Stimulated activated CD4-positive, alpha-beta T cell treated with anti-CD3 and anti-CD28 coated beads, TNF-alpha, amount 100 ng/mL, for 24 hours (primary cell): ENCODE measurements at regions not wholly inside any gene's neighbourhood (a gene's known extent, or its start where the extent isn't known, plus 50 kb on each side); places are given as distances from the start of the nearest gene placed in this dataset.
"Not testable (repeated sequence)": the region's sequence is repeated elsewhere in the genome, so short reads cannot be mapped to it uniquely, and the experiment has no call there.

Experiments
- DNase-seq, 3 experiments: peaks; one replicate each; pipeline ENCODE4 v3.0.0-alpha.2; 2020; ENCODE audit warnings: low read depth in 3 of 3

DNA sequence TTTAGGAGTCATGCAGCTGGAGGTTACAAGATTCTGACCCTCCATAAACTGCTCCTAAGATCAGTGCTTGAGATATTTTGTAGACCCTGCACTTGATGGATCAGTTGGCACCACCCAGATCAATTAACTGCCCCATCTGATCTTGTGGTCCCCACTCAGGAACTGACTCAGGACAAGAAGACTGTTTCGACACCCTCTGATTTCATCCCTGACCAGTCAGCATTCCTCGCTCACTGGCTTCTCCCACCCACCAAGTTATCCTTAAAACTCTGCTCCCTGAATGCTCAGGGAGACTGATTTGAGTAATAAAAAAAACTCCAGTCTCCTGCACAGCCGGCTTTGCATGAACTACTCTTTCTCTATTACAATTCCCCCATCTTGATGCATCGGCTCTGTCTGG is 360.2 kb downstream of the GALC start:
- DNase-seq, result no peak

DNA sequence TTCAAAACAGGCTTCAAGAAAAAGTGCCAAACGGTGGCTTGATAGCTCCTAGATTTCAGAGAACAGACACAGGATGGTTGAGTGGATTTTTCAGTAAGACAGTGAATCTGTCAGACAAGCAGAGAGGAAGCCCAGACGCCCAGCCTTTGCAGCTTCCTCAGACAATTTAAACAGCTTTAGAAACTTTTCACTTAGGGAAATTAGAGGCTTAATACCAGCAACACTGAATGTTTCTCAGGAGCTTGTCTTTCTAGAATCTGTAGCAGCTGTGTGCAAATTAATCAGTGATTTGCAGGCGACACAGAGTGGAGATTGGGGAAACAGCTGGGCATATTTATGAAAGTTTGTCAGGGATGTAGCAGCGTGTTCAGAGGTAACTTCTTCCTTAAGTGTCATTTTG is 362.1 kb downstream of the GALC start:
- DNase-seq, result no peak

DNA sequence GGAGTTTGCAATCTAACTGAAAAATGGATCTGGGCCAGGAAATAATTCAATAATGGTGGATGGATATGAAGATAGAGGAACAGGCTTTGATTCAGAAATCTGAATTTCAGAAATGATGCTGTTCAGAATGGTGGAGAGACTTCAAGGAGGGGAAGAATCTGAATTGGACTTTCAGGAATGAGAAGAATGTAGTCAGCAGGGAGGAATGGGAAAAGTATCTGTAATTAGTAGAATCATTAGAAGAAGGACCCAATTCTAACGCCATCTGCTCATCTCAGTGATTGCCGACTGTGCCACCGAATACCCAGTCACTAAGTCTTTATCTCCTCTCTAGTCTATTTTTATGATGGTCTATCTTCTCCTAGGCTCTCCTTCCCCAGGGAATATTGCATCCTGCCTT is 363.2 kb downstream of the GALC start:
- DNase-seq, result no peak

DNA sequence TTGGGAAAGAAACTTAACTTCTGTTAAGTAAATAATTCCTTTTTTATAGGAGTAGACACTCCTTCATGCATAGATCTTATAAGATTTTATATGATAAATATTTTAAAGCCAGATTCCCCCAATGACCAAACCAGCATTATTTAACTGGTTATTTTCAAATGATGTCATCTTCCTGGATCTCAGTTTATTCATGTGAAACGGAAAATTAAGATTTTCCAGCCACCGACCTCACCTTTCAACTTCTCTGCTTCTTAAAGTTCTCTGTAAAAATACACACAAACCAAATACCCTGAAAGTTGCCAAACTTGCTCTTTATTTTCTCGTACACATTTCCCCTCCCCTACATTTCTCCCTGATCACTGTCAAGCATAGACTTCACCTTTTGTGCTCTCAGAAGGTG is 364.2 kb downstream of the GALC start:
- no peak for DNase-seq

DNA sequence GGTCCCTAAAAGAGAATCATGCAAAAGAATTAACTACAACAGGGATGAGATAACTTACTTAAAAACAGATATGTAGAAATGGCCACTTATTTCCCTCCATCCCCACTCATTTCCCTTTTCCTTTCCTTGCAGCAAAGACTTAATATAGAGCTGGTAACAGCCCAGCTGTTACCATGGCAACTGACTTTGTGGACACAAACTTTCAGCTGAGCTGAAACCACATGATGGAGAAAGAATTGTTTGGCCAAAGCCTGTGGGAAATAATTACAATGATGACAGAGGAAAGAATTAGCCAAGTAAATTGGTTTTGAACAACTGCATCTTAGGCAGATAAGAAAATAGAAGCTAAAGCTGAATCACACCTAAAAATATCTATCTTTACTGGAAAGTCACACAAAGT is 364.9 kb downstream of the GALC start:
- no peak for DNase-seq

DNA sequence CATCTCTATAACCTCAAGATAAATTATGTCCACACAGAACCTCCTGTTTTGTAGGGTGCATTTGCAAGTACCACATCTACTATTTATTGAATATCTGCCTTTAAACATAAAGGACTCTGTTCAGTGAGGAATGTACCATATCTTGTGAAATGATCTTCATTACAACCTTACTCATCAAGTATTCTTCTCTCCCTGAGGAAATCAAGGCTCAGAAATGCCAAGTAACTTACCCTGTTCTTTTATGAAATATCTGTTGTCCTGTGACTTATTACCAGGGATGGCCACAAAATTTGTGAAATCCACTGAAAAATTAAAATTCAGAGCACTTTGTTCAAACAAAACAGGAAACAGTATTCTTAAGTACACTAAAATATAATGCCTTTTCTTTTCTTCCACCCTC is 366.7 kb downstream of the GALC start:
- no peak for DNase-seq

DNA sequence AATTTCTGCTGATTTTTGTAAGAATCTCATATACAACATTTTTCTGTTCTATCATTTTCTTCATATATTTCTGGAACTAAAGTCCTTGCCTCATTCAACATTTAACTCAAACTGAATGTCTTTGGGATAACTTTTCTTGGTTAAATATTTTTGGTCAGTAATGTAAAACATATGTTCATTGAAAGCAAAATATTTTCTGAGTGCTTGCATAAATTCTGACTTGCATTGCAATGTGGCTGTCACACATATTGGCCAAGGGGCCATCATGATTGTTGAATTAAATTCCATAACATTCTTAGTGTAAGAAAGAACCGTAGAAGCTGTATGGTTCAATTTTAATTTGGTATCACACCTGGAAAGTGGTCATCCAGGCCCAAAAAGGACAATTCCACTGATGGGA is 369.4 kb downstream of the GALC start:
- no peak for DNase-seq

DNA sequence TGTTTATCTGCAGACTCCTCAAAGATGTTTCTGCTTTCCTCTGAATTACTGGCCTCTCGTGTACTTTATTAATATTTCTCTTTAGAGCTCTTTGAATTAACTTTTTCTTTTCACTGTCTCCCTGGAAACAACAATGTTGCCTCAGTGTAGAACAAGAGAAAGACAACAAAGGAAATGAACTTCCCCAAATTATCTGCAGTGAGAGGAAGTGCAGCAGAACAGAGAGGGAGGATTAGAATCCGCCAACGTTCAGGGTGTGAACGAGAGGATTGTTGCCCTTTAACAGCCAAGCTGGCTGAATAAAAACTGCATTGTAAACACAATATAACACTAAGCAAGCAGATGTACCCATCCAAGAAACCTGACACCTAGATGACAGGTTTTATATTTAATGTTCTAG is 375.9 kb downstream of the GALC start:
- no peak for DNase-seq

DNA sequence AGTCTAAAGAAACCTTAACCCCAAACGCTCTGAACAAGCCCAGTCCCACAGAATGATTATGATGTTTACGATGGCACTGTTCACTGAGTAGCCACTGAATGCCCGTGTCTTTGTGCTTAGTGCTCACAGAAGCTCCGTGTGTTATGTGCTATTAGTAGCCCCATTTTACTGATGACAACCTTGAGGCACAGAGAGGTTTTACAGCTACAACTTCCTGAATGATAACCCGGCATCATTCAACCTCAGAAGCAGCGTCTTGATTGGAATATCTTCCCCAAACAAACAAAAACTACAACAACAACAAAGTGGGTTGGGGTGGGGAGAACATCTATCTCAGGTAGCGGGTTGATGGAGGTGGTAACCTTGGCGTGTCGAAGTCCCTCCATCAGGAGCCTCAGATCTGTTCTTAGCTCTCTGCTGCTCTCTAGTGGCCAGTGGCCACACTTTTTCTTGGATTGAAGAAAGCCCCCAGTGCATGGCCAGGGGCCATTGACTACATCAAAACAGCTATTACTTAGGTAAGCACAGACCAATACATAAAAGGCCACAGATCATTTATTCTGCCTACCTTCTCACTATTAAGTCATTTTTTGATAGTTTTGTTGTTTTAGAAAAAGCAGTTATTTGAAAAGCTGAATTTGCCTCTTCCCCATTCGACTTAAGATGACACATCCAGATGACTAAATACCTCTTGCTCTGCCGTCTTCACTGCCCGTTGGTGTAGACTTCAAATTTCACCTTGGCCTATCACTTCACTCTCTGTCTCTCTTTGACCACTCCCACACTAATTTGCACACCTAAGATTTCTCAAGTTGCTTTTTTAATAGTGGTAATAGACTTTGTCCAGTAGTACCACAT is 376.9 kb downstream of the GALC start:
- DNase-seq, result peak in 1 of 3 experiments; percentile 25

DNA sequence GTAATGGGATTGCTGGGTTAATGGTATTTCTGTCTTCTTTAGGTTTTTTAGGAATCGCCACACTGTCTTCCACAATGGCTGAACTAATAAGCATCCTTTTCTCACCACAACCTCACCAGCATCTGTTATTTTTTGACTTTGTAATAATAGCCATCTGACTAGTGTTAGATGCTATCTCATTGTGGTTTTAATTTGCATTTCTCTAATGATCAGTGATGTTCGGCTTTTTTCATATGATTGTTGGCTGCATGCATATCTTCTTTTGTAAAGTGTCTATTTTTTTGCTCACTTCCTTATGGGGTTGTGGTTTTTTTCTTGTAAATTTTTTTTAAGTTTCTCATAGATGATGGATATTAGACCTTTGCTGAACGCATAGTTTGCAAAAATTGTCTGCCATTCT is 377.9 kb downstream of the GALC start:
- no peak for DNase-seq

DNA sequence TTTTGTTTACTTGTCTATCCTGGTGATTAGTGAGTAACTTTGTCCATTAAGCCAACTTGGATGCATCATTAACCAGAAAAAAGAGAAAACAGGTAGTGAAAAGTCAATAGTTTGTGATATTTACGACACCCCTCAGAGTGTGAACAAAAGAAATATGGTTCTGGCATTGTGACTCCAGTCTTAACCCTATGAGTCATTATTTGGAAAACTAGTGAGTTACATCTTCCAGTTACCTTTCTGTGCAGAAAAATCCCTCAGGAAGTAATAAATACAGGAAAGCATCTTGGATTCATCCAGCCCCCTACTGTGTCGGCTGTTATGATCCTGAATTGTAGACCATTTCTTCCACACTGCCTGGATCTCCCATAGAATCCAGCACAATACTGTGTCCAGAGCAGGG is 379.1 kb downstream of the GALC start:
- DNase-seq, result no peak

DNA sequence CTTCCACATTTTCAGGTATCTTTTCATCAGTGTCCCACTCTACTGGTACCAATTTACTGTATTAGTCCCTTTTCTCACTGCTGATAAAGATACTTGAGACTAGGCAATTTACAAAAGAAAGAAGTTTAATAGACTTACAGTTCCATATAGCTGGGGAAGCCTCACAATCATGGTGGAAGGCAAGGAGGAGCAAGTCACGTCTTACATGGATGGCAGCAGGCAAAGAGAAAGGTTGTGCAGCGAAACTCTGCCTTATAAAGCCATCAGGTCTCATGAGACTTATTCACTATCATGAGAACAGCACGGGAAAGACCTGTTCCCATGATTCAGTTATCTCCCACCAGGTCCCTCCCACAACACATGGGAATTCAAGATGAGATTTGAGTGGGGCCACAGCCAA is 385.9 kb downstream of the GALC start:
- DNase-seq, result not testable (repeated sequence)

DNA sequence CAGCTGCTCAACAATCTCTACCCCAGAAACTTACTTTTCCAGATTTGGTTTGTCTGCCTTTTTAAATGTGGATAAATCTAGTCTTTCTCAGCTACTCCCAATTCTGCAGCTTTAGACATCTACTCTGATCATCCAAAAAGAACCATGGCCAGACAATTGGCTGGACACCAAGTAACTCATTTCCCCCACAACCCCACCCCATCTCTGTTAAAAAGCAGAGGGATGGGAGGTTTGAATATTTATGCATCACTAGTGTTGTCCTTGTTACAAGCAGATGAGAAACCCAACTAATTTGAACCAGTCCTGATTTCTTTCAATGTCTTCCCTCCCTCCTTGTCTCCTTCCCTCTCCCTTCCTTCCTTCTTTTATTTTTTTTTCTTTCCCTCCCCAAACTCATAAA is 391.9 kb downstream of the GALC start:
- DNase-seq, result no peak

DNA sequence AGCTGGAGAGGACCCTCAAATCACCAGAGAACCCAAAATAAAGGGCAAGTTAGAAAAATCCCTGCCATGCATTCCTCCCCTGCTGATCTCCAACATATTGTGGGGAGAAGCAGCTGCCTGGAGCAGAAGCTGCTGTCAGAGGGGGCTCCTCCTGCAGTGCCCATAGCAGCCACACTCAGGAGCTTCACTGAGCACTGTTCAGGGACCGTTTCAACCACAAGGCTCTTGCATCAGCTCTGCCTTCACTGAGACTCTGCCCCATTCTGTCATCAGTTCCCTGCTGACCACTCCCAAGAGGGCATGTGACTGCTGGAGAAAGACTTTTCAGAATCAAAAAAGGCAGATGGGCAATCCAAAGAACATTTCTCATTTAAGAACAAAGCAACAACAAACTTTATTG is 392.7 kb downstream of the GALC start:
- no peak for DNase-seq

DNA sequence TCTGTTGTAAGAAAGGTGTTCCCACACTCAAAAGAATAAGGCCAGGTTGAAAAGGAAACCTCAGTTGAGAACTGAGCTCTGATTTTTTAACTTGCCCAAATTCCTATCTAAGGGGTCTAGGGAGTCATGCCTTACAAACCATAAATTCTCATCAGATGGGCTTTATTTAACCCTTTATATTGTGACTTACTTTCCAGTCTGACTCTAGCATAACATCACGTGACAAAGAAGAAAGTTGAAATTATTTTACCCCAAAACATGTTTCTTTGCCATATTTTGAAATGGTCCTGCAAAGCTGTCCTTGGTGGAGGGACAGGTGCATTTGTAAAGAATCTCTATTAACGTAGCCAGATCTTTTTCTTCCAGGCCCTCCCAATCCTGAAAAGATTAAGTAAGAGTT is 411.7 kb downstream of the GALC start:
- DNase-seq, result no peak

DNA sequence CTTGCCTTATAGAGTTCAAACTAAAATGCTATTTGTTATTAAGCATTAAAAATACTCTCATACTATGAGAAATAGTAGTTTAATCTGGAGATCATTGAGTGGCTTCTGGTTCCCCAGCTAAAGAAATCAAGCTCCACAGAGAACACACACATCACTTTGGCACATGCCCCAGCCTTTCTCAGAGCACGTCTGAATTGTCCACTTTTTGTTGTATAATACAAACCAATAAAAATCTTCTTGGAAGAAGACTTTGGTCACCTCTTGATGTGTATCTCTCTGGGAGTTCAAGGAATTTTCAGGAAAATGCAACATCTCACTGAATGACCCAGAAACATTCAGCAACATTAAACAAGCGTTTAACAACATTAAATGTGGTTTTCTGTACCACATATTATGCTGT is 413.9 kb downstream of the GALC start:
- DNase-seq, result no peak

DNA sequence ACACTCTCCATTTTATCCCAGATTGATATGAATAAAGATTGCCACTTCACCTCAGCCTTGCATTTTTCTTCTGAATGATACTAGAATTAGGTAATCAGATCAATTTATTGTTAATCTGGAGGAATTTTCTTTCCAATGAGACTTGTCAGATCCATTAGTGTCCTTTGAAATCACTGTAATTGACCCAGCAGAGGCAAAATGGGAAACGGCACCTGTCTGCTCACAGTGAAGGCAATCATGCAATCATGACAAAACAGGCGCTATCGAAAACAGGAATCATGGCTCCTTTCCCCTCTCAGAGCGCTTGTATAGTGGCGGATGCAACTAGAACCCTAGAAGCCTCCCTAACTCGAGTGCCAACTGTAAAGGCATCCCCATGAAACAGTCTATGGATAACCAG is 417.6 kb downstream of the GALC start:
- DNase-seq, result no peak

DNA sequence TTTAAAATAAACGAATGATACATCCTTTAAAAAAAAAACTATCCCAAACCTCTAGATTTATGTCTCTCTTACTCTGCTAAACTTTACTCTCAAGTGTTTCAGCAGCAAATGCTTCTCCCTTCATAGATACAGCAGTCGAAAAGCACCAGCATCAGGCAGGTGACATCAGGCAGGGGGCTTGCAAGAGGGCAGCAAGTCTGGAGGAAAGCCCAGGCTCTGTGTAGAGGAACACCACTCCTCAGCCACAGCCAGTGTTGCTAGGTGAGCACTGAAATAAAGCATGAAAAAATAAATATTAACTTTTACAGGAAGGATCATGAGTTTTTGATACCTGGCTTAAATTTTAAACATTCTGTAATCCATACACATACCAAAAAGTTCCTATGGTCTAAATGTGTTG is 419.4 kb downstream of the GALC start:
- no peak for DNase-seq

DNA sequence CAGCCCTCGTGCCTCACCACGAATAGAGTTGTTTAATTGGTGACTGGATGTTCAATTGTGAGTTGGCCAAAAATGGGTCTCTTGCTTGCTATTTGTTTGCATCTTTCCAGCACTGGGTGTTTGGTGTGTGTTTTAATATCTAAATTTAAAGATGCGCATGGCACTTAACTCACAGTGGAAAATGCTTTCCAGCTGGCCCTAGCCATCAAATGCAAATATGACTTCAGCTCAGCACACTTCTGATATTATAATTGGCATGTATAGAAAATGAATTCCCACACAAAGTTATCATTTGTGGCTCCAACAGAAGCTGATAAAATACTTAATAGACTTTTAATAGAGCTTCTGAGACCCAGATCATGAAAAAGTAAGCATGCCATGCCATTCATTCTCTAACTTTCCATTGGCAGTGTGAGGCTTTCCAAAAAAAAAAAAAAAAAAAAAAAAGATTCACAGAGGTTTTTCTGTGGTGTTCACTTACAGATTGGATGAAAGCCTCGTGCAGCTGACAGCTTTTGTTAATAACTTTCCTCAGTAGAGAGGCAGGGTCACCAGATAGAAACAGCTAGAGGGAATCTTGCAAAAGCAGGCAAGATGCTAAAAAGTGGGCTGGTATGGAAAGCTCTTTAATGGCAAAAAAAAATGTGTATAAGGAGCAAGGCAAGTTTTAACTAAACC is 425.2 kb downstream of the GALC start:
- no peak for DNase-seq

DNA sequence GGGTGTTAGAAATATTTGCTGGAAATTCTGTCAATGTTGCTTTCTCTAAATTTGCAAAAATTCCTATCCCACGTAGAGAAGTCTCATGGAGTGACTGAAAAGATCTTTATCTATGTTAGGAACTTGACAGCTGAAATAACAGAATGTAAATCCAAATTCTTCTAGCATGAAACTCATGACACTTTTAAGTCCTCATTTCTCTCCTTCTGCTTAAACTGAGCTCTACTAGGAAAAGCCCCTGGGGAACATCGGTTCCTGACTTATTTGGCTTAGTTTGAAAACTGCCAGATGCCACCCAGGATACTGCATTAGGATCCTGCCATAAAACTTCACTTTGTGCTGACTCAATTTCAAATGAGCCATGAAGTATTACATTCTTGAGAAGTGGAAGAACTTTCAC is 426.0 kb downstream of the GALC start:
- DNase-seq, result no peak

DNA sequence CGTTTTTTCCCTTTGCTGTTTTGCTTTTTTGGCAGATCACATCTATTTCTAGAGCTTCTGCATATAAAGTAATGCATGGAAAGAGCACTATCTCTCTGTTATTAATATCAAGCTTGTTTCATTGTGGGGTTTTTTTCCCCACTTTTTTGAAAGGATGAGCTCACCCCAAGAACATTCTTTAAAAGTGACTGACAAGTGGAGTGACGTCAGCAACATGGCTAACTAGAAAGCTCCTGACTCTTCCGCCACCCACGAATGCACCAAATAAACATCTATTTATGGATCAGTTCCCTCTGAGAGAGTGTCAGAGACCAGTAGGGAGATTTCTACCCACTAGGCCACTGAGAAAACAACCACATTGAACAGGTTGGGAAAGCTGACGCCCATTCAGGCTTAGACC is 445.4 kb downstream of the GALC start:
- DNase-seq, result no peak

DNA sequence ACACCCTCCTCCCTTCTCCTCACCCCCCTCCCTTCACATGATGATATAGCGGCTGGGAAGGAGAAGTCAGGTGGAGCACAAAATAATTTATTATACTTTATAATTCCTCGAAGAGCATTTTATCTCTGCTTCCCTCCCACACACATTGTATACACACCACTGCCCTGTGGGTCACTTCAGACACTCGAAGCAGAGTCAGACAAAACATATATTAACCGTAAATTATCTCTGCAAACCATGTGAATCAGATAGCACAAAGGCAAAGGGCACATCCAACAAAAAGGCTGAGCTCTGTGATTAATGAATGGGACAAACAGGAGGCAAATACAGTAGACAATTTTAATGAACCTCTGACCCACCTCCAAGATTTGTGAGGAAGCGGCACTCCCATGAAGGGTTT is 450.7 kb downstream of the GALC start:
- DNase-seq, result no peak

DNA sequence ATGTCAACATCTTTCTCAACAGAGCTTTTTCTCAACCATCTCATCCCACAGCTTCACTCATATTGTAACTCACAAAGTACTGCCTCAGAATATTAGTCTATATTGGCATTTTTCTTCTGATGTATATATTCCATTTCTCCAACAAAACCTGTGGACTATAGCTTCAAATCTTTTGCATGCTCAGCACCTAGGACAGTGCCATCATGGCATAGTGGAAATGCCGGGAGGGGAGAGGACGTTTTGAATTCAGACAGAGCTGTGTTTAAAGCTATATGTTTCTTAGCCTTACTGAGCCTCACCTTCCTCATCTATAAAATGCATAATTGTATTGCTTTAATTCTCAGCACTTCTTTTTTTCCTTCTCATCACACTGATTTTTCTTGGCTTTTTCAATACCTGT is 452.6 kb downstream of the GALC start:
- no peak for DNase-seq

DNA sequence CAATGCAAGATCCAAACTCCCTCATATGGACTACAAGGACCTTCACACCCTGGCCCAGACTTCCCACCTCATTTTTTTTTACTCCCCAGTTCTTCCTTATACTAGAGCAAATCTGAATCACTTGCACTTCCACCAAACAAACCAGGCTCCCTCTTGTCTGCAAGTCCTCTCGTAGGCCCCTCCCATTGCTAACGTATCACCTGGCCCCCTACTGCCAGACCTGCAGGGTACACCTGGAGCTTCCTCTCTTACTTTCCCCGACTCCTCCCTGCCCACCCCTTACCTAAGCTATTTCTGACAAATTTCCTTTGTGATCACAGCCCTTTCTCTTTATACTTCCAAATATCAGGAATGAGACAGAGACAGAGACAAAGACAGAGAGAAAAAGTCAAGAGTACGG is 463.9 kb downstream of the GALC start:
- DNase-seq, result no peak
